IMR-90 (cell line): ENCODE measurements at regions not wholly inside any gene's neighbourhood (a gene's known extent, or its start where the extent isn't known, plus 50 kb on each side); places are given as distances from the start of the nearest gene placed in this dataset.

Experiments used
- ATAC-seq: fragments of 200-7000 bp; cut with Tn5 transposase; 2 replicates; pipeline ENCODE4 v1.9.1; 2020; ENCODE audit warnings: low read depth, mild to moderate bottlenecking, moderate library complexity
- BruUV-seq: library from RNA; stranded (reverse); fragments of 400-500 nt; replicated peaks from 2 replicates; lab custom pipeline; 2021; lab: Mats Ljungman, UMichigan
- CTCF ChIA-PET: fragments of 300-600 bp; formaldehyde crosslinking; extraction: SDS; loops from one replicate; lab custom pipeline; 2021; ENCODE audit warnings: antibody characterized with exemption; lab: Yijun Ruan, JAX
- POLR2A ChIA-PET: fragments of 300-600 bp; sonication (Branson Sonifier 250); formaldehyde crosslinking; loops from one replicate; lab custom pipeline; 2022; ENCODE audit warnings: antibody characterized with exemption; ENCODE audit not compliant: unreplicated experiment; lab: Charles Lee
- DNase-seq: peaks from one replicate; pipeline ENCODE4 v3.0.0; 2013
- H2AFZ ChIP-seq: replicated peaks from 2 replicates; pipeline ENCODE3; 2013; ENCODE audit warnings: low read length, mild to moderate bottlenecking; ENCODE audit not compliant: poor library complexity
- H2AK5ac ChIP-seq: 2 replicates; pipeline ENCODE4 v1.6.1; 2013; ENCODE audit warnings: low read depth, low read length, inconsistent platforms
- H2AK9ac ChIP-seq: replicated peaks from 2 replicates; pipeline ENCODE3; 2013; ENCODE audit warnings: mild to moderate bottlenecking, low read depth, low read length, moderate library complexity; ENCODE audit not compliant: poor library complexity
- H2BK120ac ChIP-seq: 2 replicates; pipeline ENCODE4 v1.6.1; 2013; ENCODE audit warnings: low read depth, low read length, inconsistent platforms
- H2BK15ac ChIP-seq: 3 replicates; pipeline ENCODE4 v1.6.1; 2013; ENCODE audit warnings: low read depth, low read length, inconsistent platforms
- H2BK20ac ChIP-seq: 2 replicates; pipeline ENCODE4 v1.6.1; 2013; ENCODE audit warnings: low read depth, mild to moderate bottlenecking, inconsistent platforms, low read length, moderate library complexity
- H2BK5ac ChIP-seq: 2 replicates; pipeline ENCODE4 v1.6.1; 2013; ENCODE audit warnings: mild to moderate bottlenecking, low read depth, low read length, inconsistent platforms; ENCODE audit not compliant: poor library complexity, severe bottlenecking
- H3K14ac ChIP-seq: replicated peaks from 2 replicates; pipeline ENCODE4 v1.6.1; 2013; ENCODE audit warnings: low read depth, low read length, inconsistent platforms
- H3K18ac ChIP-seq: 2 replicates; pipeline ENCODE4 v1.6.1; 2013; ENCODE audit warnings: low read depth, low read length, control low read depth
- H3K23ac ChIP-seq: 2 replicates; pipeline ENCODE4 v1.6.1; 2013; ENCODE audit warnings: low read depth, low read length, inconsistent platforms
- H3K27ac ChIP-seq: 2 replicates; pipeline ENCODE4 v1.5.1; 2013; ENCODE audit warnings: mild to moderate bottlenecking, control low read depth, low read length; ENCODE audit not compliant: insufficient read depth
- H3K27me3 ChIP-seq: 2 replicates; pipeline ENCODE4 v1.6.1; 2013; ENCODE audit warnings: low read length; ENCODE audit not compliant: control insufficient read depth, insufficient read depth
- H3K36me3 ChIP-seq: 2 replicates; pipeline ENCODE4 v1.6.1; 2013; ENCODE audit warnings: low read length, mixed read lengths; ENCODE audit not compliant: control insufficient read depth, insufficient read depth
- H3K4ac ChIP-seq: 2 replicates; pipeline ENCODE4 v1.6.1; 2013; ENCODE audit warnings: low read depth, low read length, inconsistent platforms
- H3K4me1 ChIP-seq: 2 replicates; pipeline ENCODE4 v1.6.1; 2013; ENCODE audit warnings: low read length, mixed read lengths; ENCODE audit not compliant: control insufficient read depth, insufficient read depth
- H3K4me2 ChIP-seq: 2 replicates; pipeline ENCODE4 v1.6.1; 2013; ENCODE audit warnings: low read depth, mild to moderate bottlenecking, control low read depth, low read length, moderate library complexity
- H3K4me3 ChIP-seq: 2 replicates; pipeline ENCODE4 v1.5.1; 2013; ENCODE audit warnings: low read depth, mild to moderate bottlenecking, control low read depth, low read length, moderate library complexity; ENCODE audit not compliant: insufficient read depth
- H3K56ac ChIP-seq: 2 replicates; pipeline ENCODE4 v1.6.1; 2013; ENCODE audit warnings: low read length, inconsistent platforms; ENCODE audit not compliant: insufficient read depth; ENCODE audit errors: extremely low read depth
- H3K79me1 ChIP-seq, 2 experiments: 2 replicates each; pipeline ENCODE4 v1.6.1; 2013; ENCODE audit warnings: low read length in 2 of 2, inconsistent platforms in 1 of 2, low read depth in 1 of 2
- H3K9ac ChIP-seq: 2 replicates; pipeline ENCODE4 v1.6.1; 2013; ENCODE audit warnings: low read depth, low read length, control low read depth
- H3K9me1 ChIP-seq: 2 replicates; pipeline ENCODE4 v1.6.1; 2013; ENCODE audit warnings: low read length, inconsistent platforms; ENCODE audit not compliant: insufficient read depth
- H3K9me3 ChIP-seq: 2 replicates; pipeline ENCODE4 v1.6.1; 2013; ENCODE audit warnings: low read length; ENCODE audit not compliant: control insufficient read depth, insufficient read depth
- H4K20me1 ChIP-seq: 2 replicates; pipeline ENCODE4 v1.6.1; 2013; ENCODE audit warnings: low read length, inconsistent platforms; ENCODE audit not compliant: insufficient read depth
- H4K5ac ChIP-seq: 2 replicates; pipeline ENCODE4 v1.6.1; 2013; ENCODE audit warnings: mild to moderate bottlenecking, low read depth, low read length, control low read depth
- H4K8ac ChIP-seq, 2 experiments: 2 replicates each; pipeline ENCODE4 v1.6.1; 2013; ENCODE audit warnings: low read depth in 2 of 2, low read length in 2 of 2, control low read depth in 1 of 2, inconsistent platforms in 1 of 2
- H4K91ac ChIP-seq: 2 replicates; pipeline ENCODE4 v1.6.1; 2013; ENCODE audit warnings: low read depth, low read length, inconsistent platforms; ENCODE audit not compliant: insufficient read depth
- BHLHE40 ChIP-seq: fragments of 150-350 bp; IDR thresholded peaks from 2 replicates; pipeline ENCODE4 v1.6.1; 2016; ENCODE audit warnings: mild to moderate bottlenecking, low read depth, low read length
- CEBPB ChIP-seq: IDR thresholded peaks from 2 replicates; pipeline ENCODE4 v1.6.1; 2012; ENCODE audit warnings: low read depth, low read length, improper control_type of control experiment
- CHD1 ChIP-seq: IDR thresholded peaks from 2 replicates; pipeline ENCODE4 v1.6.1; 2012; ENCODE audit warnings: low read depth, low read length, improper control_type of control experiment
- FOS ChIP-seq: fragments of 150-350 bp; IDR thresholded peaks from 2 replicates; pipeline ENCODE4 v1.6.1; 2016; ENCODE audit warnings: low read depth, low read length
- MAFK ChIP-seq: IDR thresholded peaks from 2 replicates; pipeline ENCODE4 v1.6.1; 2012; ENCODE audit warnings: low read depth, low read length, improper control_type of control experiment
- MAZ ChIP-seq: IDR thresholded peaks from 2 replicates; pipeline ENCODE4 v1.6.1; 2012; ENCODE audit warnings: low read depth, mild to moderate bottlenecking, low read length, improper control_type of control experiment, moderate library complexity, borderline replicate concordance
- MXI1 ChIP-seq: IDR thresholded peaks from 2 replicates; pipeline ENCODE4 v1.6.1; 2012; ENCODE audit warnings: low read depth, mild to moderate bottlenecking, low read length, moderate library complexity, borderline replicate concordance
- NFE2L2 ChIP-seq: fragments of 150-350 bp; IDR thresholded peaks from 2 replicates; pipeline ENCODE4 v1.6.1; 2016; ENCODE audit warnings: low read depth, mild to moderate bottlenecking, low read length
- POLR2A ChIP-seq: IDR thresholded peaks from 2 replicates; pipeline ENCODE4 v1.6.1; 2012; ENCODE audit warnings: mild to moderate bottlenecking, low read depth, low read length
- RAD21 ChIP-seq: IDR thresholded peaks from 2 replicates; pipeline ENCODE4 v1.6.1; 2012; ENCODE audit warnings: low read length, improper control_type of control experiment
- RCOR1 ChIP-seq: IDR thresholded peaks from 2 replicates; pipeline ENCODE4 v1.6.1; 2012; ENCODE audit warnings: mild to moderate bottlenecking, low read length, improper control_type of control experiment; ENCODE audit not compliant: insufficient replicate concordance
- RFX5 ChIP-seq: IDR thresholded peaks from 2 replicates; pipeline ENCODE4 v1.8.0; 2012; ENCODE audit warnings: low read depth, mild to moderate bottlenecking, low read length, moderate library complexity
- WGBS, 2 experiments: methylation state at CpG; one replicate each; pipeline versions ENCODE4 v1.1.5 to v1.1.7; 2013; ENCODE audit warnings: missing lambda C conversion rate in 2 of 2; ENCODE audit not compliant: insufficient read length in 1 of 2; ENCODE audit errors: extremely low coverage in 2 of 2; 5-methylcytosine and 5-hydroxymethylcytosine counted together
- dilution Hi-C: fragments of 300-500 bp; cut with HindIII; formaldehyde crosslinking; loops from one replicate; pipeline ENCODE4 v1.14.3; 2018; ENCODE audit warnings: low sequenced_read_pairs; ENCODE audit not compliant: unreplicated experiment
- in situ Hi-C: fragments of 300-500 bp; cut with MboI; formaldehyde crosslinking; loops from 3 replicates; pipeline ENCODE4 v1.14.3; 2019; ENCODE audit warnings: low sequenced_read_pairs, inconsistent platforms, mixed read lengths
- intact Hi-C: fragments of 100-400 bp; cut with micrococcal nuclease; formaldehyde crosslinking; loops from 2 replicates; pipeline ENCODE4 v1.10.0; 2022
- TF ChIP-seq, protein P1 (sequence below): conservative IDR thresholded peaks from 2 replicates; pipeline ENCODE4 v1.5.1; 2012; ENCODE audit warnings: mild to moderate bottlenecking, low read depth, low read length, improper control_type of control experiment
- TF ChIP-seq, protein P2 (sequence below): fragments of 150-350 bp; IDR thresholded peaks from 2 replicates; pipeline ENCODE4 v1.6.1; 2017; ENCODE audit warnings: mild to moderate bottlenecking, antibody characterized with exemption, low read length, low read depth

DNA sequence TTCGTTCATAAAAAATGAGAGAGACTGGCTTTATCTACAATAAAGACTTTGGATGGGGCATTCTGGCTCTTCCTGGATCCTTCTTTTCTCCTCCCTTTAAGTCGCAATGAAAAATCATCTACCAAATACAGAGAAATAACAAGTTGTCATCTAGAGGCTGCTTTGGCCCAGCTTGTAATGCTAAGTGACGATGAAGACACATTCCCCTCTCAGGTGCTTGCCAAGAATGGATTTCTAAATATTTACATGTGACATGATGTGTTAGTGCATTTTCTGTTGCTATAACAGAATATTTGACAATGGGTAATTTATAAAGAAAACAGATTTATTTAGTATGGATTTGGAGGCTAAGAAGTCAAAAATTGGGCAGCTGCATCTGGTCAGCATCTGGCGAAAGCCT, 308.6 kb upstream of the NPVF start:
- Histone ChIP-seq H3K9me3 (no peaks in the 10 kb centered on the region), H3K27ac (no peak overlapping the region), H3K4ac (no peak overlapping the region), H3K14ac (no peak overlapping the region), H2AK9ac (no peak overlapping the region), H4K8ac (no peak overlapping the region), H3K4me2 (no peak overlapping the region), H4K20me1 (no peaks in the 10 kb centered on the region), H3K4me1 (no peaks in the 10 kb centered on the region), H3K27me3 (no peaks in the 10 kb centered on the region), H3K9ac (no peak overlapping the region), H3K56ac (no peak overlapping the region), H2BK120ac (no peak overlapping the region), H3K18ac (no peak overlapping the region), H2BK15ac (no peak overlapping the region), H2AK5ac (no peak overlapping the region), H4K91ac (no peak overlapping the region), H3K79me1 (no peaks in the 10 kb centered on the region), H3K9me1 (no peaks in the 10 kb centered on the region), H2AFZ (no peak overlapping the region), H3K4me3 (no peak overlapping the region), H2BK20ac (no peak overlapping the region), H3K23ac (no peak overlapping the region), H3K36me3 (no peaks in the 10 kb centered on the region), H4K5ac (no peak overlapping the region), H2BK5ac (no peak overlapping the region)
- TF ChIP-seq CHD1 (no peak), BHLHE40 (no peak), CEBPB (no peak), RFX5 (no peak), MXI1 (no peak), RCOR1 (no peak), POLR2A (no peak), FOS (no peak), NFE2L2 (no peak), MAZ (no peak), MAFK (no peak), RAD21 (no peak)
- TF ChIP-seq, protein P1, sequence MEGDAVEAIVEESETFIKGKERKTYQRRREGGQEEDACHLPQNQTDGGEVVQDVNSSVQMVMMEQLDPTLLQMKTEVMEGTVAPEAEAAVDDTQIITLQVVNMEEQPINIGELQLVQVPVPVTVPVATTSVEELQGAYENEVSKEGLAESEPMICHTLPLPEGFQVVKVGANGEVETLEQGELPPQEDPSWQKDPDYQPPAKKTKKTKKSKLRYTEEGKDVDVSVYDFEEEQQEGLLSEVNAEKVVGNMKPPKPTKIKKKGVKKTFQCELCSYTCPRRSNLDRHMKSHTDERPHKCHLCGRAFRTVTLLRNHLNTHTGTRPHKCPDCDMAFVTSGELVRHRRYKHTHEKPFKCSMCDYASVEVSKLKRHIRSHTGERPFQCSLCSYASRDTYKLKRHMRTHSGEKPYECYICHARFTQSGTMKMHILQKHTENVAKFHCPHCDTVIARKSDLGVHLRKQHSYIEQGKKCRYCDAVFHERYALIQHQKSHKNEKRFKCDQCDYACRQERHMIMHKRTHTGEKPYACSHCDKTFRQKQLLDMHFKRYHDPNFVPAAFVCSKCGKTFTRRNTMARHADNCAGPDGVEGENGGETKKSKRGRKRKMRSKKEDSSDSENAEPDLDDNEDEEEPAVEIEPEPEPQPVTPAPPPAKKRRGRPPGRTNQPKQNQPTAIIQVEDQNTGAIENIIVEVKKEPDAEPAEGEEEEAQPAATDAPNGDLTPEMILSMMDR, result no peak
- TF ChIP-seq, protein P2, sequence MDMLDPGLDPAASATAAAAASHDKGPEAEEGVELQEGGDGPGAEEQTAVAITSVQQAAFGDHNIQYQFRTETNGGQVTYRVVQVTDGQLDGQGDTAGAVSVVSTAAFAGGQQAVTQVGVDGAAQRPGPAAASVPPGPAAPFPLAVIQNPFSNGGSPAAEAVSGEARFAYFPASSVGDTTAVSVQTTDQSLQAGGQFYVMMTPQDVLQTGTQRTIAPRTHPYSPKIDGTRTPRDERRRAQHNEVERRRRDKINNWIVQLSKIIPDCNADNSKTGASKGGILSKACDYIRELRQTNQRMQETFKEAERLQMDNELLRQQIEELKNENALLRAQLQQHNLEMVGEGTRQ, result no peak
- CTCF ChIA-PET, result no interaction called here
- DNase-seq (no peak), ATAC-seq (no peak)
- in situ Hi-C loops, result no loop called here
- no CpG with 5 or more reads among the region's 4 CpGs for WGBS, 2 experiments
- intact Hi-C loops, result no loop called here
- POLR2A ChIA-PET, result no interaction called here
- no TSS peak for BruUV-seq
- dilution Hi-C loops, result no loop called here
